ENCODE measurements at regions not wholly inside any gene's neighbourhood (a gene's known extent, or its start where the extent isn't known, plus 50 kb on each side); places are given as distances from the start of the nearest gene placed in this dataset.

GRCh38 chr2:239762655-239763269, 262.4 kb downstream of the NDUFA10 start:
- no peaks in the 10 kb centered on the region for H3K36me3 ChIP-seq
- H3K9me3 ChIP-seq = no peaks in the 10 kb centered on the region
- intact Hi-C loops (cut with DNase I) = no loop called here
- no peaks in the 10 kb centered on the region for H3K4me1 ChIP-seq (replicated peaks)
- TF ChIP-seq POLR2A (IDR thresholded peaks at IDR 0.05) (no peak), POLR2AphosphoS5 (IDR thresholded peaks at IDR 0.05) (no peak), CTCF (IDR thresholded peaks at IDR 0.05) (no peak)
- WGBS = 73% methylated on average over 14 of the region's 14 CpGs
- no peak overlapping the region for H3K4me3 ChIP-seq
- no peaks in the 10 kb centered on the region for H3K27me3 ChIP-seq (replicated peaks; ENCODE audit: insufficient read depth)
- H3K27ac ChIP-seq = no peak overlapping the region
- no peak for DNase-seq (ENCODE audit: low spot score)

- 97% methylated on average over 2 of the region's 2 CpGs for WGBS
- H3K27me3 ChIP-seq (replicated peaks; ENCODE audit: insufficient read depth) = no peaks in the 10 kb centered on the region
These were observed 263.0 kb downstream of the NDUFA10 start for GRCh38 chr2:239762106-239762505.

GRCh38 chr2:239760596-239760995, 264.5 kb downstream of the NDUFA10 start:
- Histone ChIP-seq H3K27ac (no peak overlapping the region), H3K9me3 (no peaks in the 10 kb centered on the region), H3K27me3 (replicated peaks; ENCODE audit: insufficient read depth) (no peaks in the 10 kb centered on the region), H3K4me3 (no peak overlapping the region), H3K36me3 (no peaks in the 10 kb centered on the region), H3K4me1 (replicated peaks) (no peaks in the 10 kb centered on the region)
- DNase-seq (ENCODE audit: low spot score) = no peak
- TF ChIP-seq POLR2A (IDR thresholded peaks at IDR 0.05) = no peak
- no peak for TF ChIP-seq CTCF (IDR thresholded peaks at IDR 0.05)
- TF ChIP-seq POLR2AphosphoS5 (IDR thresholded peaks at IDR 0.05) = no peak
- intact Hi-C loops (cut with DNase I) = no loop called here
- WGBS = 90% methylated on average over 6 of the region's 6 CpGs

More at GRCh38 chr2:239762106-239762505, 263.0 kb downstream of the NDUFA10 start:
- no peak overlapping the region for H3K4me3 ChIP-seq
- TF ChIP-seq CTCF (IDR thresholded peaks at IDR 0.05) = no peak
- TF ChIP-seq POLR2AphosphoS5 (IDR thresholded peaks at IDR 0.05) = no peak
- TF ChIP-seq POLR2A (IDR thresholded peaks at IDR 0.05) = no peak
- H3K9me3 ChIP-seq = no peaks in the 10 kb centered on the region
- intact Hi-C loops (cut with DNase I) = no loop called here
- H3K36me3 ChIP-seq = no peaks in the 10 kb centered on the region
- no peak overlapping the region for H3K27ac ChIP-seq
- H3K4me1 ChIP-seq (replicated peaks) = no peaks in the 10 kb centered on the region
- DNase-seq (ENCODE audit: low spot score) = no peak

- DNase-seq (ENCODE audit: low spot score) = no peak
- Histone ChIP-seq H3K27ac (no peak overlapping the region), H3K4me3 (no peak overlapping the region), H3K4me1 (replicated peaks) (no peaks in the 10 kb centered on the region), H3K27me3 (replicated peaks; ENCODE audit: insufficient read depth) (no peaks in the 10 kb centered on the region), H3K9me3 (no peaks in the 10 kb centered on the region), H3K36me3 (no peaks in the 10 kb centered on the region)
- intact Hi-C loops (cut with DNase I) = no loop called here
- WGBS = 41% methylated on average over 18 of the region's 18 CpGs
- TF ChIP-seq POLR2AphosphoS5 (IDR thresholded peaks at IDR 0.05) (no peak), POLR2A (IDR thresholded peaks at IDR 0.05) (no peak), CTCF (IDR thresholded peaks at IDR 0.05) (no peak)
These were observed 266.8 kb downstream of the NDUFA10 start for GRCh38 chr2:239758279-239758877.
